ENCODE measurements at regions not wholly inside any gene's neighbourhood (a gene's known extent, or its start where the extent isn't known, plus 50 kb on each side); places are given as distances from the start of the nearest gene placed in this dataset.

DNA sequence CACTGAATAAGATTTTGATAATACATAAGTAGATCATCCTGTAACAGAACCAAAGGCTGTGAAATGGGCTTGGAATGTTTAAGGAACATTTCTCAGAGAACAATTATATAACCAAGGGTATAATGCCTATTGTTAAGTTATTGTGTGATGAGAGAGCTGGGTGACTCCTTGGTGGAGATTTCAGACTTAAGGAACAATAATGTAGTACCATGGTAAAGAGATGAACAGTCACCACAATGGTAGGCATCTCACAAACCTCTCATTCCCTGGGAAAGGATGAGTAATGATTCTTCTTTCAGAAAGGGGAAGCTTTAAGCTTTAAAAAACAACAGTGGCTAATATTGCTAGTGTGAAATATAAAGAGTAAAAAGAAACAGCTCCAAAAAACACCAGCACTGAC lies 147.4 kb downstream of the TRIM36 start:
- TF ChIP-seq ATF3 (CRISPR knock-in tag; conservative IDR thresholded peaks at IDR 0.05), result no peak
- no peak for TF ChIP-seq ESRRA (CRISPR knock-in tag; IDR thresholded peaks at IDR 0.05; ENCODE audit: borderline replicate concordance)
- TF ChIP-seq, protein P1, sequence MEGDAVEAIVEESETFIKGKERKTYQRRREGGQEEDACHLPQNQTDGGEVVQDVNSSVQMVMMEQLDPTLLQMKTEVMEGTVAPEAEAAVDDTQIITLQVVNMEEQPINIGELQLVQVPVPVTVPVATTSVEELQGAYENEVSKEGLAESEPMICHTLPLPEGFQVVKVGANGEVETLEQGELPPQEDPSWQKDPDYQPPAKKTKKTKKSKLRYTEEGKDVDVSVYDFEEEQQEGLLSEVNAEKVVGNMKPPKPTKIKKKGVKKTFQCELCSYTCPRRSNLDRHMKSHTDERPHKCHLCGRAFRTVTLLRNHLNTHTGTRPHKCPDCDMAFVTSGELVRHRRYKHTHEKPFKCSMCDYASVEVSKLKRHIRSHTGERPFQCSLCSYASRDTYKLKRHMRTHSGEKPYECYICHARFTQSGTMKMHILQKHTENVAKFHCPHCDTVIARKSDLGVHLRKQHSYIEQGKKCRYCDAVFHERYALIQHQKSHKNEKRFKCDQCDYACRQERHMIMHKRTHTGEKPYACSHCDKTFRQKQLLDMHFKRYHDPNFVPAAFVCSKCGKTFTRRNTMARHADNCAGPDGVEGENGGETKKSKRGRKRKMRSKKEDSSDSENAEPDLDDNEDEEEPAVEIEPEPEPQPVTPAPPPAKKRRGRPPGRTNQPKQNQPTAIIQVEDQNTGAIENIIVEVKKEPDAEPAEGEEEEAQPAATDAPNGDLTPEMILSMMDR (IDR thresholded peaks at IDR 0.05), result no peak
- TF ChIP-seq, protein P2, sequence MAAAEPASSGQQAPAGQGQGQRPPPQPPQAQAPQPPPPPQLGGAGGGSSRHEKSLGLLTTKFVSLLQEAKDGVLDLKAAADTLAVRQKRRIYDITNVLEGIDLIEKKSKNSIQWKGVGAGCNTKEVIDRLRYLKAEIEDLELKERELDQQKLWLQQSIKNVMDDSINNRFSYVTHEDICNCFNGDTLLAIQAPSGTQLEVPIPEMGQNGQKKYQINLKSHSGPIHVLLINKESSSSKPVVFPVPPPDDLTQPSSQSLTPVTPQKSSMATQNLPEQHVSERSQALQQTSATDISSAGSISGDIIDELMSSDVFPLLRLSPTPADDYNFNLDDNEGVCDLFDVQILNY (CRISPR knock-in tag; IDR thresholded peaks at IDR 0.05), result no peak
- TF ChIP-seq, protein P3, sequence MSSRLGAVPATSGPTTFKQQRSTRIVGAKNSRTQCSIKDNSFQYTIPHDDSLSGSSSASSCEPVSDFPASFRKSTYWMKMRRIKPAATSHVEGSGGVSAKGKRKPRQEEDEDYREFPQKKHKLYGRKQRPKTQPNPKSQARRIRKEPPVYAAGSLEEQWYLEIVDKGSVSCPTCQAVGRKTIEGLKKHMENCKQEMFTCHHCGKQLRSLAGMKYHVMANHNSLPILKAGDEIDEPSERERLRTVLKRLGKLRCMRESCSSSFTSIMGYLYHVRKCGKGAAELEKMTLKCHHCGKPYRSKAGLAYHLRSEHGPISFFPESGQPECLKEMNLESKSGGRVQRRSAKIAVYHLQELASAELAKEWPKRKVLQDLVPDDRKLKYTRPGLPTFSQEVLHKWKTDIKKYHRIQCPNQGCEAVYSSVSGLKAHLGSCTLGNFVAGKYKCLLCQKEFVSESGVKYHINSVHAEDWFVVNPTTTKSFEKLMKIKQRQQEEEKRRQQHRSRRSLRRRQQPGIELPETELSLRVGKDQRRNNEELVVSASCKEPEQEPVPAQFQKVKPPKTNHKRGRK (CRISPR knock-in tag; IDR thresholded peaks at IDR 0.05; ENCODE audit: borderline replicate concordance), result no peak
- TF ChIP-seq MAX (CRISPR knock-in tag; IDR thresholded peaks at IDR 0.05), result no peak
- TF ChIP-seq, protein P4, sequence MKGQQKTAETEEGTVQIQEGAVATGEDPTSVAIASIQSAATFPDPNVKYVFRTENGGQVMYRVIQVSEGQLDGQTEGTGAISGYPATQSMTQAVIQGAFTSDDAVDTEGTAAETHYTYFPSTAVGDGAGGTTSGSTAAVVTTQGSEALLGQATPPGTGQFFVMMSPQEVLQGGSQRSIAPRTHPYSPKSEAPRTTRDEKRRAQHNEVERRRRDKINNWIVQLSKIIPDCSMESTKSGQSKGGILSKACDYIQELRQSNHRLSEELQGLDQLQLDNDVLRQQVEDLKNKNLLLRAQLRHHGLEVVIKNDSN (CRISPR knock-in tag; IDR thresholded peaks at IDR 0.05), result no peak
- no peak for TF ChIP-seq E2F1 (CRISPR knock-in tag; IDR thresholded peaks at IDR 0.05)
- TF ChIP-seq ZBTB21 (CRISPR knock-in tag; IDR thresholded peaks at IDR 0.05; ENCODE audit: borderline replicate concordance), result no peak
- TF ChIP-seq, protein P5, sequence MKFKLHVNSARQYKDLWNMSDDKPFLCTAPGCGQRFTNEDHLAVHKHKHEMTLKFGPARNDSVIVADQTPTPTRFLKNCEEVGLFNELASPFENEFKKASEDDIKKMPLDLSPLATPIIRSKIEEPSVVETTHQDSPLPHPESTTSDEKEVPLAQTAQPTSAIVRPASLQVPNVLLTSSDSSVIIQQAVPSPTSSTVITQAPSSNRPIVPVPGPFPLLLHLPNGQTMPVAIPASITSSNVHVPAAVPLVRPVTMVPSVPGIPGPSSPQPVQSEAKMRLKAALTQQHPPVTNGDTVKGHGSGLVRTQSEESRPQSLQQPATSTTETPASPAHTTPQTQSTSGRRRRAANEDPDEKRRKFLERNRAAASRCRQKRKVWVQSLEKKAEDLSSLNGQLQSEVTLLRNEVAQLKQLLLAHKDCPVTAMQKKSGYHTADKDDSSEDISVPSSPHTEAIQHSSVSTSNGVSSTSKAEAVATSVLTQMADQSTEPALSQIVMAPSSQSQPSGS (CRISPR knock-in tag; IDR thresholded peaks at IDR 0.05; ENCODE audit: borderline replicate concordance, low read depth), result no peak
